SK-N-SH (cell line): ENCODE measurements at regions not wholly inside any gene's neighbourhood (a gene's known extent, or its start where the extent isn't known, plus 50 kb on each side); places are given as distances from the start of the nearest gene placed in this dataset.
A peak's percentile ranks its signal among the peaks of the same experiment; 100 is the strongest.

Experiments
- CTCF ChIA-PET: fragments of 300-600, 350-600 bp; formaldehyde crosslinking; extraction: SDS; loops from one replicate; lab custom pipeline; 2021; lab: Yijun Ruan, JAX
- POLR2A ChIA-PET: fragments of 350-600 bp; sonication (Branson Sonifier 250); formaldehyde crosslinking; extraction: SDS; loops from one replicate; lab custom pipeline; 2020; ENCODE audit warnings: antibody characterized with exemption, inconsistent platforms; lab: Yijun Ruan, JAX
- DNase-seq: peaks from one replicate; pipeline ENCODE4 v3.0.0; 2012
- H2AFZ ChIP-seq: fragments of 200-600 bp; sonication (generic); 2 replicates; pipeline ENCODE4 v1.8.1; 2016; ENCODE audit warnings: antibody characterized with exemption, mild to moderate bottlenecking, low read depth
- H3F3A ChIP-seq: fragments of 200-600 bp; sonication (generic); replicated peaks from 2 replicates; pipeline ENCODE3; 2016; ENCODE audit warnings: antibody characterized with exemption, mild to moderate bottlenecking; ENCODE audit not compliant: insufficient read depth
- H3K27ac ChIP-seq, 2 experiments: fragments of 200-500 bp in 1 of 2; fragments of 200-600 bp in 1 of 2; sonication (Bioruptor generic) in 1 of 2; sonication (generic), shearing (Covaris generic) in 1 of 2; 2 replicates each; pipeline versions ENCODE4 v1.5.1 to v1.6.1; 2014 to 2016; ENCODE audit warnings: low read depth in 2 of 2, inconsistent platforms in 1 of 2, low read length in 1 of 2, mild to moderate bottlenecking in 1 of 2, mixed read lengths in 1 of 2
- H3K27me3 ChIP-seq: fragments of 200-600 bp; sonication (generic), shearing (Covaris generic); 2 replicates; pipeline ENCODE4 v1.6.1; 2016; ENCODE audit warnings: mixed run types; ENCODE audit not compliant: insufficient read depth
- H3K36me3 ChIP-seq, 2 experiments: fragments of 200-500 bp in 1 of 2; fragments of 200-600 bp in 1 of 2; sonication (Bioruptor generic) in 1 of 2; sonication (generic) in 1 of 2; replicated peaks in 1 of 2; 2 replicates each; pipeline versions ENCODE3 to v1.5.1; 2014 to 2016; ENCODE audit warnings: low read length in 1 of 2, mild to moderate bottlenecking in 1 of 2; ENCODE audit not compliant: insufficient read depth in 2 of 2, control insufficient read depth in 1 of 2
- H3K4me1 ChIP-seq, 2 experiments: fragments of 200-500 bp in 1 of 2; fragments of 200-600 bp in 1 of 2; sonication (Bioruptor generic) in 1 of 2; sonication (generic), shearing (Covaris generic) in 1 of 2; 2 replicates each; pipeline versions ENCODE4 v1.5.1 to v1.6.1; 2014 to 2016; ENCODE audit warnings: low read depth in 1 of 2, low read length in 1 of 2, mixed run types in 1 of 2; ENCODE audit not compliant: insufficient read depth in 2 of 2, control insufficient read depth in 1 of 2
- H3K4me2 ChIP-seq: fragments of 200-600 bp; sonication (generic), shearing (Covaris generic); 2 replicates; pipeline ENCODE4 v1.6.1; 2017; ENCODE audit warnings: mixed run types
- H3K4me3 ChIP-seq, 2 experiments: fragments of 200-500 bp in 1 of 2; fragments of 200-600 bp in 1 of 2; sonication (Bioruptor generic) in 1 of 2; sonication (generic), shearing (Covaris generic) in 1 of 2; 2 replicates each; pipeline versions ENCODE4 v1.5.1 to v1.8.1; 2014 to 2016; ENCODE audit warnings: low read depth in 2 of 2, inconsistent platforms in 1 of 2, low read length in 1 of 2, mild to moderate bottlenecking in 1 of 2, mixed read lengths in 1 of 2, moderate library complexity in 1 of 2
- H3K79me2 ChIP-seq: fragments of 200-600 bp; sonication (generic); 2 replicates; pipeline ENCODE4 v1.8.1; 2017; ENCODE audit warnings: mild to moderate bottlenecking; ENCODE audit not compliant: insufficient read depth
- H3K9ac ChIP-seq: fragments of 200-600 bp; sonication (generic); 2 replicates; pipeline ENCODE4 v1.6.1; 2017; ENCODE audit warnings: mixed run types
- H3K9me2 ChIP-seq: fragments of 200-600 bp; sonication (generic); 2 replicates; pipeline ENCODE4 v1.6.1; 2017; ENCODE audit warnings: mixed run types
- H3K9me3 ChIP-seq: fragments of 200-600 bp; sonication (generic); 2 replicates; pipeline ENCODE4 v1.6.1; 2017; ENCODE audit warnings: mixed run types, mild to moderate bottlenecking, moderate library complexity
- H4K20me1 ChIP-seq: fragments of 200-600 bp; sonication (generic); 2 replicates; pipeline ENCODE4 v1.6.1; 2017; ENCODE audit warnings: mild to moderate bottlenecking, mixed run types; ENCODE audit not compliant: insufficient read depth
- CHD2 ChIP-seq: fragments of 150-350 bp; IDR thresholded peaks from 2 replicates; pipeline ENCODE4 v1.6.1; 2018; ENCODE audit warnings: low read length; ENCODE audit not compliant: partially characterized antibody
- ELF1 ChIP-seq: IDR thresholded peaks from 2 replicates; pipeline ENCODE4 v1.4.0; 2012
- EP300 ChIP-seq, 2 experiments: IDR thresholded peaks; 2 replicates each; pipeline versions ENCODE4 v1.4.0 to v1.6.1; 2012; ENCODE audit warnings: borderline replicate concordance in 1 of 2, low read depth in 1 of 2, low read length in 1 of 2
- EZH2phosphoT487 ChIP-seq: fragments of 200-600 bp; sonication (generic); IDR thresholded peaks from 2 replicates; pipeline ENCODE4 v1.6.1; 2017; ENCODE audit warnings: low read depth, mixed run types, mild to moderate bottlenecking, antibody characterized with exemption, moderate library complexity, borderline replicate concordance
- FOSL2 ChIP-seq: IDR thresholded peaks from 2 replicates; pipeline ENCODE4 v1.4.0; 2012; ENCODE audit warnings: low read depth, mild to moderate bottlenecking, moderate library complexity, borderline replicate concordance
- FOXJ3 ChIP-seq: sonication (generic); formaldehyde crosslinking; IDR thresholded peaks from 2 replicates; pipeline ENCODE4 v1.5.1; 2020; ENCODE audit warnings: mild to moderate bottlenecking, missing genetic modification reagents
- FOXM1 ChIP-seq: IDR thresholded peaks from 2 replicates; pipeline ENCODE4 v1.4.0; 2012; ENCODE audit warnings: low read depth, mild to moderate bottlenecking
- GATA2 ChIP-seq: sonication (generic); formaldehyde crosslinking; IDR thresholded peaks from 2 replicates; pipeline ENCODE4 v1.5.0; 2020; ENCODE audit warnings: mild to moderate bottlenecking, missing genetic modification reagents
- JUND ChIP-seq: IDR thresholded peaks from 2 replicates; pipeline ENCODE4 v1.4.0; 2012
- MEF2A ChIP-seq: IDR thresholded peaks from 2 replicates; pipeline ENCODE4 v1.4.0; 2012; ENCODE audit warnings: low read depth, borderline replicate concordance
- MXI1 ChIP-seq: IDR thresholded peaks from 2 replicates; pipeline ENCODE4 v1.6.1; 2012; ENCODE audit warnings: mild to moderate bottlenecking, low read depth, low read length, improper control_type of control experiment
- NFIC ChIP-seq: IDR thresholded peaks from 2 replicates; pipeline ENCODE4 v1.4.0; 2012; ENCODE audit warnings: borderline replicate concordance
- POLR2AphosphoS5 ChIP-seq: IDR thresholded peaks from 2 replicates; pipeline ENCODE4 v1.6.1; 2012; ENCODE audit warnings: low read depth, low read length
- RCOR1 ChIP-seq: fragments of 150-350 bp; IDR thresholded peaks from 2 replicates; pipeline ENCODE4 v1.6.1; 2017; ENCODE audit warnings: antibody characterized with exemption, low read length
- RFX5 ChIP-seq: IDR thresholded peaks from 2 replicates; pipeline ENCODE4 v1.6.1; 2012; ENCODE audit warnings: mild to moderate bottlenecking, improper control_type of control experiment, low read length
- SIN3A ChIP-seq: IDR thresholded peaks from 2 replicates; pipeline ENCODE4 v1.6.1; 2012; ENCODE audit warnings: low read depth, mild to moderate bottlenecking, low read length, moderate library complexity, borderline replicate concordance
- TCF12 ChIP-seq: IDR thresholded peaks from 2 replicates; pipeline ENCODE4 v1.4.0; 2012
- YY1 ChIP-seq: IDR thresholded peaks from 2 replicates; pipeline ENCODE4 v1.4.0; 2012; ENCODE audit warnings: low read depth, mild to moderate bottlenecking
- WGBS: methylation state at CpG from one replicate; pipeline ENCODE4 v1.1.6; 2017; ENCODE audit warnings: low lambda C conversion rate; 5-methylcytosine and 5-hydroxymethylcytosine counted together
- TF ChIP-seq, protein P1 (sequence below): IDR thresholded peaks from 2 replicates; pipeline ENCODE4 v1.4.0; 2012; ENCODE audit warnings: low read depth
- TF ChIP-seq, protein P2 (sequence below): IDR thresholded peaks from 2 replicates; pipeline ENCODE4 v1.6.1; 2012; ENCODE audit warnings: mild to moderate bottlenecking, low read depth, low read length, moderate library complexity
- TF ChIP-seq, protein P3 (sequence below): fragments of 150-350 bp; IDR thresholded peaks from 2 replicates; pipeline ENCODE4 v1.6.1; 2016; ENCODE audit warnings: mild to moderate bottlenecking, low read depth, low read length
- TF ChIP-seq, protein P4 (sequence below): fragments of 150-350 bp; IDR thresholded peaks from 2 replicates; pipeline ENCODE4 v1.6.1; 2017; ENCODE audit warnings: antibody characterized with exemption, low read length, low read depth, borderline replicate concordance

DNA sequence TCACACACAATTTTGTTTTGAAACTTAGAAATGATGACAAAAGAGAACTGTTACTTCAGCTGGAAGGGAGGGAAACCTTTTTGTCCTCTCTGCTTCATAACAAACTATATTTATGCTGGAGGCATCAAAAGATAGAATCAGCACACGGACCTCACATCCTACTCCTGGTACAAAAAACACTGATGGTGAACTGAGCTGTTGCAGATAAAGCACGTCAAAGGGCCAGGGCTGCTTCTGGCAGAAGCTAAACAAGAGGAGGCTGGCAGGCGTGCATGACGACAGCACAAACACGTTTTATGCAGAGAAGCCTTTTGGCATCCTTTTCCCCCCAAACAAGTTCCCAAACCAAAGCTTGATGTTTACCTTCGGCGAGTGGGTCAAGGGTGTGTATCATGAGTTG is 169.6 kb downstream of the SLC24A2 start:
- Histone ChIP-seq H3F3A (no peaks in the 10 kb centered on the region), H3K9me2 (no peaks in the 10 kb centered on the region), H4K20me1 (no peaks in the 10 kb centered on the region), H3K9me3 (no peaks in the 10 kb centered on the region), H3K9ac (no peak overlapping the region), H3K27me3 (no peaks in the 10 kb centered on the region), H3K4me3 (no peak overlapping the region), H3K27ac (peak overlapping the region in 1 of 2 experiments; percentile 39; a peak in 2 of 4 replicates), H3K36me3 (no peaks in the 10 kb centered on the region), H2AFZ (no peak overlapping the region), H3K79me2 (no peaks in the 10 kb centered on the region), H3K4me2 (no peak overlapping the region), H3K4me1 (peaks cover 0 to 7% of the 10 kb centered on the region in 2 experiments; a peak in 2 of 4 replicates)
- TF ChIP-seq POLR2AphosphoS5 (no peak), EP300 (IDR thresholded peaks at IDR 0.05; ENCODE audit: borderline replicate concordance in 1 of 2, low read depth in 1 of 2, low read length in 1 of 2) (peak in 1 of 2 experiments; percentile 73; a peak in 1 of 4 replicates), JUND (no peak), RFX5 (no peak), ELF1 (no peak), GATA2 (CRISPR knock-in tag) (peak; percentile 87), CHD2 (peak; percentile 7), YY1 (no peak), FOXJ3 (CRISPR knock-in tag) (peak; percentile 85), MEF2A (no peak), NFIC (no peak), FOSL2 (no peak), MXI1 (peak; percentile 25; the same call in 1 of the 2 replicates), RCOR1 (peak; percentile 29; the same call in 1 of the 2 replicates), EZH2phosphoT487 (no peak), TCF12 (no peak), FOXM1 (no peak), SIN3A (no peak)
- TF ChIP-seq, protein P1, sequence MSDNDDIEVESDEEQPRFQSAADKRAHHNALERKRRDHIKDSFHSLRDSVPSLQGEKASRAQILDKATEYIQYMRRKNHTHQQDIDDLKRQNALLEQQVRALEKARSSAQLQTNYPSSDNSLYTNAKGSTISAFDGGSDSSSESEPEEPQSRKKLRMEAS, result no peak
- TF ChIP-seq, protein P2, sequence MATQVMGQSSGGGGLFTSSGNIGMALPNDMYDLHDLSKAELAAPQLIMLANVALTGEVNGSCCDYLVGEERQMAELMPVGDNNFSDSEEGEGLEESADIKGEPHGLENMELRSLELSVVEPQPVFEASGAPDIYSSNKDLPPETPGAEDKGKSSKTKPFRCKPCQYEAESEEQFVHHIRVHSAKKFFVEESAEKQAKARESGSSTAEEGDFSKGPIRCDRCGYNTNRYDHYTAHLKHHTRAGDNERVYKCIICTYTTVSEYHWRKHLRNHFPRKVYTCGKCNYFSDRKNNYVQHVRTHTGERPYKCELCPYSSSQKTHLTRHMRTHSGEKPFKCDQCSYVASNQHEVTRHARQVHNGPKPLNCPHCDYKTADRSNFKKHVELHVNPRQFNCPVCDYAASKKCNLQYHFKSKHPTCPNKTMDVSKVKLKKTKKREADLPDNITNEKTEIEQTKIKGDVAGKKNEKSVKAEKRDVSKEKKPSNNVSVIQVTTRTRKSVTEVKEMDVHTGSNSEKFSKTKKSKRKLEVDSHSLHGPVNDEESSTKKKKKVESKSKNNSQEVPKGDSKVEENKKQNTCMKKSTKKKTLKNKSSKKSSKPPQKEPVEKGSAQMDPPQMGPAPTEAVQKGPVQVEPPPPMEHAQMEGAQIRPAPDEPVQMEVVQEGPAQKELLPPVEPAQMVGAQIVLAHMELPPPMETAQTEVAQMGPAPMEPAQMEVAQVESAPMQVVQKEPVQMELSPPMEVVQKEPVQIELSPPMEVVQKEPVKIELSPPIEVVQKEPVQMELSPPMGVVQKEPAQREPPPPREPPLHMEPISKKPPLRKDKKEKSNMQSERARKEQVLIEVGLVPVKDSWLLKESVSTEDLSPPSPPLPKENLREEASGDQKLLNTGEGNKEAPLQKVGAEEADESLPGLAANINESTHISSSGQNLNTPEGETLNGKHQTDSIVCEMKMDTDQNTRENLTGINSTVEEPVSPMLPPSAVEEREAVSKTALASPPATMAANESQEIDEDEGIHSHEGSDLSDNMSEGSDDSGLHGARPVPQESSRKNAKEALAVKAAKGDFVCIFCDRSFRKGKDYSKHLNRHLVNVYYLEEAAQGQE, result no peak
- TF ChIP-seq, protein P3, sequence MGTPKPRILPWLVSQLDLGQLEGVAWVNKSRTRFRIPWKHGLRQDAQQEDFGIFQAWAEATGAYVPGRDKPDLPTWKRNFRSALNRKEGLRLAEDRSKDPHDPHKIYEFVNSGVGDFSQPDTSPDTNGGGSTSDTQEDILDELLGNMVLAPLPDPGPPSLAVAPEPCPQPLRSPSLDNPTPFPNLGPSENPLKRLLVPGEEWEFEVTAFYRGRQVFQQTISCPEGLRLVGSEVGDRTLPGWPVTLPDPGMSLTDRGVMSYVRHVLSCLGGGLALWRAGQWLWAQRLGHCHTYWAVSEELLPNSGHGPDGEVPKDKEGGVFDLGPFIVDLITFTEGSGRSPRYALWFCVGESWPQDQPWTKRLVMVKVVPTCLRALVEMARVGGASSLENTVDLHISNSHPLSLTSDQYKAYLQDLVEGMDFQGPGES, result no peak
- TF ChIP-seq, protein P4, sequence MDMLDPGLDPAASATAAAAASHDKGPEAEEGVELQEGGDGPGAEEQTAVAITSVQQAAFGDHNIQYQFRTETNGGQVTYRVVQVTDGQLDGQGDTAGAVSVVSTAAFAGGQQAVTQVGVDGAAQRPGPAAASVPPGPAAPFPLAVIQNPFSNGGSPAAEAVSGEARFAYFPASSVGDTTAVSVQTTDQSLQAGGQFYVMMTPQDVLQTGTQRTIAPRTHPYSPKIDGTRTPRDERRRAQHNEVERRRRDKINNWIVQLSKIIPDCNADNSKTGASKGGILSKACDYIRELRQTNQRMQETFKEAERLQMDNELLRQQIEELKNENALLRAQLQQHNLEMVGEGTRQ, result no peak
- 11% methylated on average over 5 of the region's 7 CpGs for WGBS
- POLR2A ChIA-PET, result interaction anchor here (0.7 to 1.5 kb wide), 3 partner anchors 9 to 37 kb away, joined by 3 to 4 read pairs (median 3); no protein-coding TSS in a partner anchor
- CTCF ChIA-PET, result interaction anchor here (0.8 to 2.3 kb wide), 4 partner anchors 10 to 148 kb away, joined by 3 to 18 read pairs (median 4); no protein-coding TSS in a partner anchor
- peak; percentile 44 for DNase-seq
